NCI-H2107 treated with DMSO at 0.1 percent for 48 hours (cell line): ENCODE measurements at regions not wholly inside any gene's neighbourhood (a gene's known extent, or its start where the extent isn't known, plus 50 kb on each side); places are given as distances from the start of the nearest gene placed in this dataset.
"Not testable (repeated sequence)": the region's sequence is repeated elsewhere in the genome, so short reads cannot be mapped to it uniquely, and the experiment has no call there.

Source experiments
- DNase-seq: peaks from one replicate; lab custom pipeline; 2025; ENCODE audit not compliant: unreplicated experiment; lab: John Stamatoyannopoulos, UW

DNA sequence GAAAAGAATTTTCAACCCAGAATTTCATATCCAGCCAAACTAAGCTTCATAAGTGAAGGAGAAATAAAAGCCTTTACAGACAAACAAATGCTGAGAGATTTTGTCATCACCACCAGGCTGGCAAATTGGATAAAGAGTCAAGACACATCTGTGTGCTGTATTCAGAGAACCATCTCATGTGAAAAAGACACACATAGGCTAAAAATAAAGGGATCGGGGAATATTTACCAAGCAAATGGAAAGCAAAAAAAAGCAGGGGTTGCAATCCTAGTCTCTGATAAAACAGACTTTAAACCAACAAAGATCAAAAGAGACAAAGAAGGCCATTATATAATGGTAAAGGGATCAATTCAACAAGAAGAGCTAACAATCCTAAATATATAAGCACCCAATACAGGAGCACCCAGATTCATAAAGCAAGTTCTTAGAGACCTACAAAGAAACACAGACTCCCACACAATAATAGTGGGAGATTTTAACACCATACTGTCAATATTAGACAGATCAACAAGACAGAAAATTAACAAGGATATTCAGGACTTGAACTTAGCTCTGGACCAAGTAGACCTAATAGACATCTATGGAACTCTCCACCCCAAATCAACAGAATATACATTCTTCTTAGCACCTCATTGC is 55.9 kb upstream of the ACSM6 start:
- not testable (repeated sequence) for DNase-seq

DNA sequence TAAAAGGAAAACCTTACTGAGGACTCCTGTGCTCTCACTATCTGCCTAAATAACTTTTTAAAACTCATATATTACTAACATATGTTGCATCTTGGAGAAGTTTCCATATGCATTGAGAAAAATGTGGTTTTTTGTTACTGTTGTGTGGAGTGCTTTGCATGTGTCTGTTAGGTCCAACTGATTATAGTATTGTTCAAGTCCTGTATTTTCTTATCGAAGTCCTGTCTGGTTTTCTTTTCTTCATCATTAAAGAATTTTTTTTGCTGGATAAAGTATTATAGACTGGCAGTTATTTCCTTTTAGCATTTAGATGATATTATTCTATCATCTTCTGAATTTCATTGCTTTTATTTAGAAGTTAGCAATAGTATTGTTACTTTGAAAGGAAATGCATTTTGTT is 59.5 kb upstream of the ACSM6 start:
- DNase-seq = no peak

DNA sequence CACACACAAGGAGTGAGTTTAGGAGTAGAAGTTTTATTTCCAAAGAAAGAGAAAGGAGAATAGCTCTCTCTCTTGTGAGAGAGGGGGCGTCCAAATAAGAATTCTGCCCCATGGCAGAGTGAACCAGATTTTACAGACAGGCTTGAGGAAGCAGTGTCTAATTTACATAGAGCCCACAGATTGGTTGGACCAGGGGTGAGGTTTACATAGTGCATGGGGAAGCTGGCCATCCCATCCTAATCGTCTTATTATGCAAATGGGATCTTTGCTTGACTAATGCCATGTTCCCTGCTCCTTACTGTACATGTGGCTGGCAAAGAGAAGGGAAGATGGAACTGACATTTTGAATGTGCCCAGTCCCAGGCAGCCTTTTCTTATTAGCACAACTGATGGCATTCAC is 60.0 kb upstream of the ACSM6 start:
- DNase-seq = no peak

DNA sequence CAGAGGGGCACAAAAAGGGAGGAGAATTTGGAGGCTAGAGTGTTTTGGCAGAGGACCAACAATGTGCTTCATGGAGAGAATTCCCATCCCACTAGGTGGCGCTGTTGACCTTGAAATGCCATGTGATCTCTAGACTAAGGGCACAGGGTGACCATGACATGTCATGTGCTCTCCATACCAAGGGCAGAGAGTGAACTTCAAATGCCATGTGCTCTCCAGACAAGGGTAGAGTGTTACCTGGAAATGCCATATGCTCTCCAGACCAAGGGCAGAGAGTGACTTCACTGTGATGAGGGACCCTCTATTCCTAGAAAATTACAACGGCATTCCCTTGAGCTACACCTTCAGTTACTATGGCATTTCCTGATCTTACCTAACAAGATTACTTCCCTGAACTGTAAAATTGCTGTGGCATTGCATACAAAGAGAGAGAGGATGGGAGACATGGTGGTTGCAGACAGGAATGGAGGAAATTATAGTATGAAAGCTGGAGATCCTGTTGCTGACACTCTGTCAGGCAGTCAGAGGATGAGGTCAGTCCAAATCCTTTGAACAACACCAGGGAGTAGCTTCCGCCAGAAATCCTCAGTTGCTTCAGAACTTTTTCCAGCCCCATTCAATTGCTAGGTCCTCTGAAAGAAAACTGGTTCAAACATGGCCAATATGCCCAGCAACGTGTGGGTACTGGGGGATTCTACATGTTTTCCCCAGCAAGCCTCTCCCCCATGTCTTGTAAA is 60.9 kb upstream of the ACSM6 start:
- peak; percentile 51 for DNase-seq

GRCh38 chr10:95130429-95130828 is 61.1 kb upstream of the CYP2C8 start:
- DNase-seq = not testable (repeated sequence)

DNA sequence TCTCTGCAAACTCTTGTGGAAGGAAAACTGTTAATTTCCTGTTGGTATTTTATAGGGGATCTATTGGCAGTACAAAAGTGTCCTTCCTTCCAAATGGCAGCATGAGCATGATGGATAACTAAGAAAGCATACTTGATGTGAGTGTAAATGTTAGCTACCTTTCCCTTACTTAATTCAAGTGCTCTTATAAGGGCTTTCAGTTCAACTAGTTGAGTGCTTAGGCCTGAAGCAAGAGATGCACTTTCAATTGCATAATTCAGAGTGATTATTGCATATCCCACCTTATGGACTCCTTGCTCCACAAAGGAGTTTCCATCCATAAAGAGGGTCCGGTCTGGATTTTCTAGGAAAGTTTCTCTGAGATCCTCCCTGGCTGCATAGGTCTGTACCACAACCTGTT is 56.3 kb upstream of the CYP2C8 start:
- DNase-seq = no peak

- DNase-seq = no peak
Observed at GRCh38 chr10:95122736-95123135, 53.4 kb upstream of the CYP2C8 start.

GRCh38 chr10:95121904-95122303 is 52.6 kb upstream of the CYP2C8 start:
- DNase-seq = no peak
